ENCODE measurements at regions not wholly inside any gene's neighbourhood (a gene's known extent, or its start where the extent isn't known, plus 50 kb on each side); places are given as distances from the start of the nearest gene placed in this dataset.

GRCh38 chr18:76177160-76177559, 317.9 kb downstream of the ZNF516 start:
- Histone ChIP-seq H3K9me3 (ENCODE audit: insufficient read depth, low read length) (no peaks in the 10 kb centered on the region), H3K27ac (ENCODE audit: low read depth, low read length) (no peak overlapping the region), H3K9ac (ENCODE audit: low read length) (no peak overlapping the region), H3K79me2 (ENCODE audit: insufficient read depth, low read length) (no peaks in the 10 kb centered on the region), H3F3A (ENCODE audit: insufficient read depth) (no peaks in the 10 kb centered on the region), H3K27me3 (ENCODE audit: low read length) (no peaks in the 10 kb centered on the region), H2AFZ (ENCODE audit: low read depth, low read length, severe bottlenecking) (no peak overlapping the region), H3K9me2 (replicated peaks; ENCODE audit: insufficient read depth, low read length) (no peaks in the 10 kb centered on the region), H4K20me1 (ENCODE audit: low read depth, low read length) (no peaks in the 10 kb centered on the region), H3K4me2 (ENCODE audit: low read depth, low read length, poor library complexity, severe bottlenecking) (no peak overlapping the region), H3K4me3 (ENCODE audit: insufficient read depth, low read length, poor library complexity, severe bottlenecking) (no peak overlapping the region), H3K36me3 (ENCODE audit: low read length) (no peaks in the 10 kb centered on the region)
- TF ChIP-seq, protein P1, sequence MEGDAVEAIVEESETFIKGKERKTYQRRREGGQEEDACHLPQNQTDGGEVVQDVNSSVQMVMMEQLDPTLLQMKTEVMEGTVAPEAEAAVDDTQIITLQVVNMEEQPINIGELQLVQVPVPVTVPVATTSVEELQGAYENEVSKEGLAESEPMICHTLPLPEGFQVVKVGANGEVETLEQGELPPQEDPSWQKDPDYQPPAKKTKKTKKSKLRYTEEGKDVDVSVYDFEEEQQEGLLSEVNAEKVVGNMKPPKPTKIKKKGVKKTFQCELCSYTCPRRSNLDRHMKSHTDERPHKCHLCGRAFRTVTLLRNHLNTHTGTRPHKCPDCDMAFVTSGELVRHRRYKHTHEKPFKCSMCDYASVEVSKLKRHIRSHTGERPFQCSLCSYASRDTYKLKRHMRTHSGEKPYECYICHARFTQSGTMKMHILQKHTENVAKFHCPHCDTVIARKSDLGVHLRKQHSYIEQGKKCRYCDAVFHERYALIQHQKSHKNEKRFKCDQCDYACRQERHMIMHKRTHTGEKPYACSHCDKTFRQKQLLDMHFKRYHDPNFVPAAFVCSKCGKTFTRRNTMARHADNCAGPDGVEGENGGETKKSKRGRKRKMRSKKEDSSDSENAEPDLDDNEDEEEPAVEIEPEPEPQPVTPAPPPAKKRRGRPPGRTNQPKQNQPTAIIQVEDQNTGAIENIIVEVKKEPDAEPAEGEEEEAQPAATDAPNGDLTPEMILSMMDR (IDR thresholded peaks at IDR 0.05; ENCODE audit: insufficient read depth, low read length, poor library complexity, severe bottlenecking): no peak
- TF ChIP-seq EZH2phosphoT487 (conservative IDR thresholded peaks at IDR 0.05; ENCODE audit: low read length): no peak

DNA sequence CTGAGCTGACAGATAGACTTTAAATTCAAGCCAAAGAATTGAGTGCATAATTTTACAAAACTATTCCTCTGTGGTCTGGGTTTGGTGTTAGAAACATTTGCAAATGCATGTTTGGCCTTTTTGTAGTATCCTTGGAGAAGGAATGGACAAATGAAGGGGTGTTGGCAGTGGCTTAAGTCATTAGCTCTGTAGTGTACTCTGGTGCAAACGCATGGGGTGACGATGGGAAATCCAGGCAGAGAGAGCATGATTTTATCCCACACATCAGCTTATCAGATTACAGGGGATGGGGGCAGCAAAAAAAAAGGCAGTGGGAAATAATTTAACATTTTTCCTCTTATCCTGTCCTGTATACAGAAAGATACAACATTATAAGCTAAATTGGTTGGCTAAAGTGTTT, 320.6 kb downstream of the ZNF516 start:
- Histone ChIP-seq H3K9me2 (replicated peaks; ENCODE audit: insufficient read depth, low read length) (no peaks in the 10 kb centered on the region), H3K4me2 (ENCODE audit: low read depth, low read length, poor library complexity, severe bottlenecking) (no peak overlapping the region), H3K9me3 (ENCODE audit: insufficient read depth, low read length) (no peaks in the 10 kb centered on the region), H3K27me3 (ENCODE audit: low read length) (no peaks in the 10 kb centered on the region), H3K36me3 (ENCODE audit: low read length) (no peaks in the 10 kb centered on the region), H3K27ac (ENCODE audit: low read depth, low read length) (no peak overlapping the region), H4K20me1 (ENCODE audit: low read depth, low read length) (no peaks in the 10 kb centered on the region), H3K9ac (ENCODE audit: low read length) (no peak overlapping the region), H3K4me3 (ENCODE audit: insufficient read depth, low read length, poor library complexity, severe bottlenecking) (no peak overlapping the region), H3K79me2 (ENCODE audit: insufficient read depth, low read length) (no peaks in the 10 kb centered on the region), H3F3A (ENCODE audit: insufficient read depth) (no peaks in the 10 kb centered on the region), H2AFZ (ENCODE audit: low read depth, low read length, severe bottlenecking) (no peak overlapping the region)
- TF ChIP-seq, protein P1 (IDR thresholded peaks at IDR 0.05; ENCODE audit: insufficient read depth, low read length, poor library complexity, severe bottlenecking): no peak

GRCh38 chr18:76169733-76170132, 325.3 kb downstream of the ZNF516 start:
- Histone ChIP-seq H2AFZ (ENCODE audit: low read depth, low read length, severe bottlenecking) (no peak overlapping the region), H3K27me3 (ENCODE audit: low read length) (no peaks in the 10 kb centered on the region), H4K20me1 (ENCODE audit: low read depth, low read length) (no peaks in the 10 kb centered on the region), H3K9ac (ENCODE audit: low read length) (no peak overlapping the region), H3K9me2 (replicated peaks; ENCODE audit: insufficient read depth, low read length) (no peaks in the 10 kb centered on the region), H3F3A (ENCODE audit: insufficient read depth) (no peaks in the 10 kb centered on the region), H3K9me3 (ENCODE audit: insufficient read depth, low read length) (no peaks in the 10 kb centered on the region), H3K36me3 (ENCODE audit: low read length) (no peaks in the 10 kb centered on the region), H3K4me3 (ENCODE audit: insufficient read depth, low read length, poor library complexity, severe bottlenecking) (no peak overlapping the region), H3K79me2 (ENCODE audit: insufficient read depth, low read length) (no peaks in the 10 kb centered on the region), H3K4me2 (ENCODE audit: low read depth, low read length, poor library complexity, severe bottlenecking) (no peak overlapping the region), H3K27ac (ENCODE audit: low read depth, low read length) (no peak overlapping the region)
- TF ChIP-seq, protein P1 (IDR thresholded peaks at IDR 0.05; ENCODE audit: insufficient read depth, low read length, poor library complexity, severe bottlenecking): no peak
- TF ChIP-seq EZH2phosphoT487 (conservative IDR thresholded peaks at IDR 0.05; ENCODE audit: low read length): no peak
